SH-SY5Y (cell line): ENCODE measurements at regions not wholly inside any gene's neighbourhood (a gene's known extent, or its start where the extent isn't known, plus 50 kb on each side); places are given as distances from the start of the nearest gene placed in this dataset.

Source experiments
- GATA2 ChIP-seq: IDR thresholded peaks from 2 replicates; pipeline ENCODE4 v1.6.1; 2011; ENCODE audit warnings: mild to moderate bottlenecking, low read depth, low read length
- GATA3 ChIP-seq: IDR thresholded peaks from 2 replicates; pipeline ENCODE4 v1.6.1; 2011; ENCODE audit warnings: low read depth, mild to moderate bottlenecking, low read length, moderate library complexity

- TF ChIP-seq GATA3: no peak
- TF ChIP-seq GATA2: no peak
These were observed 170.0 kb downstream of the ARL5B start for GRCh38 chr10:18829259-18829658.

GRCh38 chr10:18830277-18830676 is 171.0 kb downstream of the ARL5B start:
- no peak for TF ChIP-seq GATA2
- TF ChIP-seq GATA3: no peak

- TF ChIP-seq GATA2 (no peak), GATA3 (no peak)
These were observed 188.9 kb upstream of the MALRD1 start for GRCh38 chr10:18859659-18860058.

GRCh38 chr10:18860186-18860585 is 188.4 kb upstream of the MALRD1 start:
- TF ChIP-seq GATA3 (no peak), GATA2 (no peak)

GRCh38 chr10:18860631-18861240 is 187.9 kb upstream of the MALRD1 start:
- TF ChIP-seq GATA3 (no peak), GATA2 (no peak)

GRCh38 chr10:18861382-18861781 is 187.2 kb upstream of the MALRD1 start:
- no peak for TF ChIP-seq GATA3
- no peak for TF ChIP-seq GATA2

- TF ChIP-seq GATA2 (no peak), GATA3 (no peak)
These were observed 181.7 kb upstream of the MALRD1 start for GRCh38 chr10:18866852-18867251.

GRCh38 chr10:18868919-18869318 is 179.7 kb upstream of the MALRD1 start:
- TF ChIP-seq GATA3 (no peak), GATA2 (no peak)

GRCh38 chr10:18875477-18875876 is 173.1 kb upstream of the MALRD1 start:
- TF ChIP-seq GATA3: no peak
- TF ChIP-seq GATA2: no peak

- no peak for TF ChIP-seq GATA3
- TF ChIP-seq GATA2: no peak
These were observed 169.3 kb upstream of the MALRD1 start for GRCh38 chr10:18879284-18879683.

GRCh38 chr10:18880530-18880929 is 168.1 kb upstream of the MALRD1 start:
- TF ChIP-seq GATA2: no peak
- no peak for TF ChIP-seq GATA3

- TF ChIP-seq GATA3: peak; percentile 55; the same call in 1 of the 2 replicates
- TF ChIP-seq GATA2: peak; percentile 77
These were observed 162.5 kb upstream of the MALRD1 start for GRCh38 chr10:18886102-18886501.

- TF ChIP-seq GATA2 (no peak), GATA3 (no peak)
These were observed 142.0 kb upstream of the MALRD1 start for GRCh38 chr10:18906636-18907035.

GRCh38 chr10:18918532-18918931 is 130.1 kb upstream of the MALRD1 start:
- TF ChIP-seq GATA3: no peak
- TF ChIP-seq GATA2: no peak

- TF ChIP-seq GATA2 (no peak), GATA3 (no peak)
These were observed 99.2 kb upstream of the MALRD1 start for GRCh38 chr10:18949391-18949790.

GRCh38 chr10:18955061-18955460 is 93.5 kb upstream of the MALRD1 start:
- no peak for TF ChIP-seq GATA2
- no peak for TF ChIP-seq GATA3
